H9 (cell line): ENCODE measurements at regions not wholly inside any gene's neighbourhood (a gene's known extent, or its start where the extent isn't known, plus 50 kb on each side); places are given as distances from the start of the nearest gene placed in this dataset.

Source experiments
- DNase-seq: peaks from one replicate; pipeline ENCODE4 v3.0.0-alpha.2; 2017
- H2AFZ ChIP-seq: one replicate; pipeline ENCODE4 v1.6.1; 2013; ENCODE audit warnings: mild to moderate bottlenecking, low read length, control low read depth, moderate library complexity
- H2AK5ac ChIP-seq: 2 replicates; pipeline ENCODE4 v1.6.1; 2013; ENCODE audit warnings: low read length, control low read depth, mixed read lengths; ENCODE audit not compliant: insufficient read length
- H2BK120ac ChIP-seq: one replicate; pipeline ENCODE4 v1.6.1; 2013; ENCODE audit warnings: low read depth, mild to moderate bottlenecking, low read length, control low read depth, inconsistent platforms; ENCODE audit not compliant: poor library complexity, severe bottlenecking
- H2BK12ac ChIP-seq: 2 replicates; pipeline ENCODE4 v1.6.1; 2013; ENCODE audit warnings: low read length, control low read depth, mixed read lengths, low read depth; ENCODE audit not compliant: insufficient read length
- H2BK15ac ChIP-seq: 2 replicates; pipeline ENCODE4 v1.6.1; 2013; ENCODE audit warnings: low read depth, low read length, control low read depth
- H2BK20ac ChIP-seq: one replicate; pipeline ENCODE4 v1.6.1; 2013; ENCODE audit warnings: low read depth, mild to moderate bottlenecking, low read length, control low read depth, inconsistent platforms; ENCODE audit not compliant: poor library complexity, severe bottlenecking
- H2BK5ac ChIP-seq: 2 replicates; pipeline ENCODE4 v1.6.1; 2013; ENCODE audit warnings: low read length, control low read depth, mixed read lengths; ENCODE audit not compliant: insufficient read length
- H3K14ac ChIP-seq: 2 replicates; pipeline ENCODE4 v1.6.1; 2013; ENCODE audit warnings: low read length, control low read depth; ENCODE audit not compliant: insufficient read depth
- H3K18ac ChIP-seq: 2 replicates; pipeline ENCODE4 v1.6.1; 2013; ENCODE audit warnings: low read depth, mild to moderate bottlenecking, mixed read lengths, low read length, control low read depth; ENCODE audit not compliant: insufficient read length
- H3K23ac ChIP-seq: 2 replicates; pipeline ENCODE4 v1.6.1; 2013; ENCODE audit warnings: low read length, control low read depth, mixed read lengths, low read depth; ENCODE audit not compliant: insufficient read length
- H3K23me2 ChIP-seq: 2 replicates; pipeline ENCODE4 v1.6.1; 2013; ENCODE audit warnings: low read depth, mild to moderate bottlenecking, mixed read lengths, low read length, control low read depth; ENCODE audit not compliant: insufficient read length, poor library complexity, severe bottlenecking
- H3K27ac ChIP-seq: 2 replicates; pipeline ENCODE4 v1.5.1; 2013; ENCODE audit warnings: low read length, control low read depth, mixed read lengths, low read depth; ENCODE audit not compliant: insufficient read length
- H3K27me3 ChIP-seq: 2 replicates; pipeline ENCODE4 v1.6.1; 2013; ENCODE audit warnings: low read length, control low read depth, inconsistent platforms; ENCODE audit not compliant: insufficient read depth
- H3K4ac ChIP-seq: 2 replicates; pipeline ENCODE4 v1.6.1; 2013; ENCODE audit warnings: low read depth, mild to moderate bottlenecking, control low read depth, inconsistent platforms, low read length, moderate library complexity
- H3K4me1 ChIP-seq: 2 replicates; pipeline ENCODE4 v1.6.1; 2013; ENCODE audit warnings: low read length, control low read depth, inconsistent platforms; ENCODE audit not compliant: insufficient read depth
- H3K4me2 ChIP-seq: 2 replicates; pipeline ENCODE4 v1.6.1; 2013; ENCODE audit warnings: low read length, control low read depth, mixed read lengths; ENCODE audit not compliant: insufficient read length, insufficient read depth
- H3K56ac ChIP-seq: 2 replicates; pipeline ENCODE4 v1.6.1; 2013; ENCODE audit warnings: low read depth, mild to moderate bottlenecking, mixed read lengths, low read length, control low read depth; ENCODE audit not compliant: insufficient read length
- H3K79me1 ChIP-seq: 2 replicates; pipeline ENCODE4 v1.6.1; 2013; ENCODE audit warnings: low read depth, mild to moderate bottlenecking, moderate library complexity, low read length, control low read depth, inconsistent platforms; ENCODE audit not compliant: insufficient read depth, poor library complexity, severe bottlenecking
- H3K79me2 ChIP-seq: 2 replicates; pipeline ENCODE4 v1.6.1; 2013; ENCODE audit warnings: low read length, control low read depth, inconsistent platforms; ENCODE audit not compliant: insufficient read depth
- H3K9ac ChIP-seq: 2 replicates; pipeline ENCODE4 v1.6.1; 2013; ENCODE audit warnings: low read length, control low read depth, mixed read lengths; ENCODE audit not compliant: insufficient read length; ENCODE audit errors: extremely low read depth
- H3K9me3 ChIP-seq: one replicate; pipeline ENCODE4 v1.6.1; 2013; ENCODE audit warnings: low read depth, low read length, inconsistent platforms; ENCODE audit not compliant: control insufficient read depth
- H3T11ph ChIP-seq: one replicate; pipeline ENCODE4 v1.6.1; 2013; ENCODE audit warnings: mild to moderate bottlenecking, low read length, control low read depth, inconsistent platforms
- H4K20me1 ChIP-seq: one replicate; pipeline ENCODE4 v1.6.1; 2013; ENCODE audit not compliant: control insufficient read depth, insufficient read length, insufficient read depth
- H4K5ac ChIP-seq: 2 replicates; pipeline ENCODE4 v1.6.1; 2013; ENCODE audit warnings: low read depth, mild to moderate bottlenecking, mixed read lengths, low read length, control low read depth; ENCODE audit not compliant: insufficient read length
- H4K8ac ChIP-seq: replicated peaks from 2 replicates; pipeline ENCODE4 v1.6.1; 2013; ENCODE audit warnings: low read length, control low read depth, mixed read lengths, low read depth; ENCODE audit not compliant: insufficient read length
- H4K91ac ChIP-seq: 2 replicates; pipeline ENCODE4 v1.6.1; 2013; ENCODE audit warnings: low read depth, mild to moderate bottlenecking, moderate library complexity, mixed read lengths, low read length, control low read depth; ENCODE audit not compliant: insufficient read length
- H3K27ac Mint-ChIP-seq, 3 experiments: 2 replicates in 2 of 3; 3 replicates in 1 of 3; pipeline ENCODE4 v1.8.0; 2020 to 2021; ENCODE audit warnings: mixed read lengths in 3 of 3, mild to moderate bottlenecking in 1 of 3, moderate library complexity in 1 of 3
- H3K27me3 Mint-ChIP-seq: 2 replicates; pipeline ENCODE4 v1.8.0; 2021; ENCODE audit warnings: low read depth, mild to moderate bottlenecking, moderate library complexity, mixed read lengths
- H3K36me3 Mint-ChIP-seq, 3 experiments: 2 replicates in 2 of 3; 3 replicates in 1 of 3; pipeline ENCODE4 v1.8.0; 2020 to 2021; ENCODE audit warnings: low read depth in 3 of 3, mixed read lengths in 3 of 3; ENCODE audit not compliant: insufficient read depth in 1 of 3
- H3K4me1 Mint-ChIP-seq, 2 experiments: 2 replicates each; pipeline ENCODE4 v1.8.0; 2020; ENCODE audit warnings: mixed read lengths in 2 of 2
- H3K4me3 Mint-ChIP-seq, 2 experiments: 2 replicates in 1 of 2; 3 replicates in 1 of 2; pipeline ENCODE4 v1.8.0; 2020 to 2021; ENCODE audit warnings: mild to moderate bottlenecking in 2 of 2, mixed read lengths in 2 of 2, moderate library complexity in 1 of 2
- H3K9me3 Mint-ChIP-seq, 2 experiments: 2 replicates in 1 of 2; 3 replicates in 1 of 2; pipeline ENCODE4 v1.8.0; 2020; ENCODE audit warnings: mild to moderate bottlenecking in 2 of 2, mixed read lengths in 2 of 2, moderate library complexity in 1 of 2
- WGBS: extraction: QIAGEN DNeasy Blood & Tissue Kit; methylation state at CpG from one replicate; pipeline ENCODE4 v1.1.7; 2013; ENCODE audit warnings: missing lambda C conversion rate, low lambda C conversion rate, mixed read lengths; ENCODE audit not compliant: insufficient read length; ENCODE audit errors: extremely low coverage; 5-methylcytosine and 5-hydroxymethylcytosine counted together
- TF ChIP-seq, protein P1 (sequence below): fragments of 200-600 bp; sonication (generic); conservative IDR thresholded peaks from 3 replicates; pipeline ENCODE4 v1.8.0; 2021; ENCODE audit warnings: antibody characterized with exemption, mild to moderate bottlenecking

DNA sequence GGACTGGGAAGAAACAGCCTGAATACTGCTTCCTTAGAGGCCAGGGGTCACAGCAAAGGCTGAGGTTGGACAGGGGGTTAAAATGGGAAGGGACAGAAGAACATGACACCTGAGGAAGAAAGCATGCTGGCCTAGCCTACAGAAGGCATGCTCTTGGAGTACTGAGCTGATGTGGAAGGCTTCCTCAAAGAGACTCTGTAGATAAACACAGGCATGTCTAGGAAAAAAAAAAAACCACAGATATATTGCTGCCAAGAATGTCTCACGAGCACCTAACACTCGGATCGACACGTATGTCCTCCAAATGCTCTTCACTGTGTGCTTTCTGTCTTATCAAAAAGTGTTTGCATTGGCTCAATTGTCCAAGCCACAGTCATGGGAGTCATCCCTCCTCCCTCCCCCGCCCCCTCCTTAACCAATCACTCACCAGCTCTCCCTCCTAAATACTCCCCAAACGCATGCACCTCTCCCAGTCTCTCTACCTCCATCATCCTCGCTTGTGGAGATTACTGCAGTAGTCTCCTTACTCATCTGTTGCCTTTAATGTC, 101.1 kb upstream of the LRFN2 start:
- no peak for DNase-seq

More for the DNA sequence above, 101.1 kb upstream of the LRFN2 start:
- no peak overlapping the region for H4K91ac ChIP-seq
- no peak overlapping the region for H3K14ac ChIP-seq
- no peaks in the 10 kb centered on the region for H3K79me1 ChIP-seq
- H3K9me3 Mint-ChIP-seq: peaks cover 4 to 6% of the 10 kb centered on the region in 2 experiments; a peak in 3 of 5 replicates
- no peak overlapping the region for H3K27ac Mint-ChIP-seq
- TF ChIP-seq, protein P1, sequence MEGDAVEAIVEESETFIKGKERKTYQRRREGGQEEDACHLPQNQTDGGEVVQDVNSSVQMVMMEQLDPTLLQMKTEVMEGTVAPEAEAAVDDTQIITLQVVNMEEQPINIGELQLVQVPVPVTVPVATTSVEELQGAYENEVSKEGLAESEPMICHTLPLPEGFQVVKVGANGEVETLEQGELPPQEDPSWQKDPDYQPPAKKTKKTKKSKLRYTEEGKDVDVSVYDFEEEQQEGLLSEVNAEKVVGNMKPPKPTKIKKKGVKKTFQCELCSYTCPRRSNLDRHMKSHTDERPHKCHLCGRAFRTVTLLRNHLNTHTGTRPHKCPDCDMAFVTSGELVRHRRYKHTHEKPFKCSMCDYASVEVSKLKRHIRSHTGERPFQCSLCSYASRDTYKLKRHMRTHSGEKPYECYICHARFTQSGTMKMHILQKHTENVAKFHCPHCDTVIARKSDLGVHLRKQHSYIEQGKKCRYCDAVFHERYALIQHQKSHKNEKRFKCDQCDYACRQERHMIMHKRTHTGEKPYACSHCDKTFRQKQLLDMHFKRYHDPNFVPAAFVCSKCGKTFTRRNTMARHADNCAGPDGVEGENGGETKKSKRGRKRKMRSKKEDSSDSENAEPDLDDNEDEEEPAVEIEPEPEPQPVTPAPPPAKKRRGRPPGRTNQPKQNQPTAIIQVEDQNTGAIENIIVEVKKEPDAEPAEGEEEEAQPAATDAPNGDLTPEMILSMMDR: no peak
- no peak overlapping the region for H3K4me2 ChIP-seq
- H3T11ph ChIP-seq: no peak overlapping the region
- no peak overlapping the region for H3K23ac ChIP-seq
- no peak overlapping the region for H2BK120ac ChIP-seq
- H2BK20ac ChIP-seq: no peak overlapping the region
- H3K4me1 ChIP-seq: no peaks in the 10 kb centered on the region
- H3K79me2 ChIP-seq: no peaks in the 10 kb centered on the region
- no peak overlapping the region for H2AFZ ChIP-seq
- H4K8ac ChIP-seq: no peak overlapping the region
- no peaks in the 10 kb centered on the region for H3K27me3 ChIP-seq
- H4K5ac ChIP-seq: no peak overlapping the region
- H2BK15ac ChIP-seq: no peak overlapping the region
- peaks cover 0 to 5% of the 10 kb centered on the region in 2 experiments; a peak in 2 of 4 replicates for H3K4me1 Mint-ChIP-seq
- H3K9ac ChIP-seq: no peak overlapping the region
- H3K23me2 ChIP-seq: no peaks in the 10 kb centered on the region
- H3K27me3 Mint-ChIP-seq: peaks cover 17% of the 10 kb centered on the region
- H3K4me3 Mint-ChIP-seq: no peak overlapping the region
- no peak overlapping the region for H2BK12ac ChIP-seq
- H2AK5ac ChIP-seq: no peak overlapping the region
- H3K9me3 ChIP-seq: no peaks in the 10 kb centered on the region
- H3K4ac ChIP-seq: no peak overlapping the region
- no peak overlapping the region for H2BK5ac ChIP-seq
- no peak overlapping the region for H3K18ac ChIP-seq
- no peak overlapping the region for H3K27ac ChIP-seq
- H4K20me1 ChIP-seq: no peaks in the 10 kb centered on the region
- no peaks in the 10 kb centered on the region; a peak in 1 of 7 replicates for H3K36me3 Mint-ChIP-seq
- no CpG with 5 or more reads among the region's 7 CpGs for WGBS
- H3K56ac ChIP-seq: no peak overlapping the region
